ENCODE measurements at regions not wholly inside any gene's neighbourhood (a gene's known extent, or its start where the extent isn't known, plus 50 kb on each side); places are given as distances from the start of the nearest gene placed in this dataset.

DNA sequence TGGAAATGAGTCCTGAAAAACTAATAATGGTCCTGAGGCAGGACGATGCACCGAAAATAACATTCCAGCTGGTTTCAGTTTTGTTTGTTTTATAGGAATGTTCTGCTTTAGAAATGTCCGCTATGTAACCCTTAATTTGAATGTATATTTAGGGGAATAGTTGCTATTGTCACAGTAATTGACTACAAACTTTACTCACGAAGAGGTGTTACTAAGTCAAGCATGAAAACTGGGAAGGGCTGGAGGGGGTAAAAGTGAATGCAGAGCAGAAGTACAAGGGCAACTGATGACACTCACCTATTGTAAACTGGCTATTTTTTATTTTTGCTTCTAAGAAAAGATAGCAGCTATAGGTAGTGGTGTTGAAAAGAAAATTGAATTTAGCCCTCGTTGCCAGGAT, 230.7 kb upstream of the SYT10 start:
- Histone ChIP-seq H3K27ac (replicated peaks) (no peak overlapping the region), H3K4me3 (replicated peaks; ENCODE audit: insufficient read depth, low read length) (no peak overlapping the region)
- TF ChIP-seq POLR2AphosphoS5 (IDR thresholded peaks at IDR 0.05; ENCODE audit: low read depth) (no peak), GABPA (IDR thresholded peaks at IDR 0.05; ENCODE audit: low read depth) (no peak), SPI1 (IDR thresholded peaks at IDR 0.05; ENCODE audit: borderline replicate concordance, low read depth) (no peak)
- TF ChIP-seq, protein P1, sequence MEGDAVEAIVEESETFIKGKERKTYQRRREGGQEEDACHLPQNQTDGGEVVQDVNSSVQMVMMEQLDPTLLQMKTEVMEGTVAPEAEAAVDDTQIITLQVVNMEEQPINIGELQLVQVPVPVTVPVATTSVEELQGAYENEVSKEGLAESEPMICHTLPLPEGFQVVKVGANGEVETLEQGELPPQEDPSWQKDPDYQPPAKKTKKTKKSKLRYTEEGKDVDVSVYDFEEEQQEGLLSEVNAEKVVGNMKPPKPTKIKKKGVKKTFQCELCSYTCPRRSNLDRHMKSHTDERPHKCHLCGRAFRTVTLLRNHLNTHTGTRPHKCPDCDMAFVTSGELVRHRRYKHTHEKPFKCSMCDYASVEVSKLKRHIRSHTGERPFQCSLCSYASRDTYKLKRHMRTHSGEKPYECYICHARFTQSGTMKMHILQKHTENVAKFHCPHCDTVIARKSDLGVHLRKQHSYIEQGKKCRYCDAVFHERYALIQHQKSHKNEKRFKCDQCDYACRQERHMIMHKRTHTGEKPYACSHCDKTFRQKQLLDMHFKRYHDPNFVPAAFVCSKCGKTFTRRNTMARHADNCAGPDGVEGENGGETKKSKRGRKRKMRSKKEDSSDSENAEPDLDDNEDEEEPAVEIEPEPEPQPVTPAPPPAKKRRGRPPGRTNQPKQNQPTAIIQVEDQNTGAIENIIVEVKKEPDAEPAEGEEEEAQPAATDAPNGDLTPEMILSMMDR (IDR thresholded peaks at IDR 0.05; ENCODE audit: insufficient read depth, low read length), result no peak
- TF ChIP-seq, protein P2, sequence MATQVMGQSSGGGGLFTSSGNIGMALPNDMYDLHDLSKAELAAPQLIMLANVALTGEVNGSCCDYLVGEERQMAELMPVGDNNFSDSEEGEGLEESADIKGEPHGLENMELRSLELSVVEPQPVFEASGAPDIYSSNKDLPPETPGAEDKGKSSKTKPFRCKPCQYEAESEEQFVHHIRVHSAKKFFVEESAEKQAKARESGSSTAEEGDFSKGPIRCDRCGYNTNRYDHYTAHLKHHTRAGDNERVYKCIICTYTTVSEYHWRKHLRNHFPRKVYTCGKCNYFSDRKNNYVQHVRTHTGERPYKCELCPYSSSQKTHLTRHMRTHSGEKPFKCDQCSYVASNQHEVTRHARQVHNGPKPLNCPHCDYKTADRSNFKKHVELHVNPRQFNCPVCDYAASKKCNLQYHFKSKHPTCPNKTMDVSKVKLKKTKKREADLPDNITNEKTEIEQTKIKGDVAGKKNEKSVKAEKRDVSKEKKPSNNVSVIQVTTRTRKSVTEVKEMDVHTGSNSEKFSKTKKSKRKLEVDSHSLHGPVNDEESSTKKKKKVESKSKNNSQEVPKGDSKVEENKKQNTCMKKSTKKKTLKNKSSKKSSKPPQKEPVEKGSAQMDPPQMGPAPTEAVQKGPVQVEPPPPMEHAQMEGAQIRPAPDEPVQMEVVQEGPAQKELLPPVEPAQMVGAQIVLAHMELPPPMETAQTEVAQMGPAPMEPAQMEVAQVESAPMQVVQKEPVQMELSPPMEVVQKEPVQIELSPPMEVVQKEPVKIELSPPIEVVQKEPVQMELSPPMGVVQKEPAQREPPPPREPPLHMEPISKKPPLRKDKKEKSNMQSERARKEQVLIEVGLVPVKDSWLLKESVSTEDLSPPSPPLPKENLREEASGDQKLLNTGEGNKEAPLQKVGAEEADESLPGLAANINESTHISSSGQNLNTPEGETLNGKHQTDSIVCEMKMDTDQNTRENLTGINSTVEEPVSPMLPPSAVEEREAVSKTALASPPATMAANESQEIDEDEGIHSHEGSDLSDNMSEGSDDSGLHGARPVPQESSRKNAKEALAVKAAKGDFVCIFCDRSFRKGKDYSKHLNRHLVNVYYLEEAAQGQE (IDR thresholded peaks at IDR 0.05; ENCODE audit: insufficient replicate concordance, low read depth), result no peak

DNA sequence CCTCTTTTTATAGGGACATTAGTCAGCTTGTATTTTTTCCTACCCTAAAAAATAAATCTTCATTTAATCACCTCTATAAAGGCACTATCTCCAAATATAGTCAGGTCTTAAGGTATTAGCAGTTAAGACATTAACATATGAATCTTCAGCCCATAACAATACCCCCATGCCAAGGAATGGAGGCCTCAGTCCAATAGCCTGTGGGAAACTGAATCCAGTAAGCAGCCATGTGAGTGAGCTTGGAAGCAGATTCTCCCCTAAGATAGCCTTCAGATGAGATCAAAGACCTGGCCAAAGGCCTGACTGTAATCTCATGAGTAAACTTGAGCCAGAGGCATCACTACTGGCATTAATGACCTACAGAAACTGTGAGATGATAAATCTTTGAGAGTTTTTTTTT, 232.1 kb upstream of the SYT10 start:
- TF ChIP-seq, protein P1 (IDR thresholded peaks at IDR 0.05; ENCODE audit: insufficient read depth, low read length), result no peak
- TF ChIP-seq GABPA (IDR thresholded peaks at IDR 0.05; ENCODE audit: low read depth), result no peak
- TF ChIP-seq POLR2AphosphoS5 (IDR thresholded peaks at IDR 0.05; ENCODE audit: low read depth), result no peak
- TF ChIP-seq, protein P2 (IDR thresholded peaks at IDR 0.05; ENCODE audit: insufficient replicate concordance, low read depth), result no peak
- TF ChIP-seq SPI1 (IDR thresholded peaks at IDR 0.05; ENCODE audit: borderline replicate concordance, low read depth), result no peak
- Histone ChIP-seq H3K27me3 (ENCODE audit: insufficient read depth, poor library complexity, severe bottlenecking) (no peaks in the 10 kb centered on the region), H3K4me3 (replicated peaks; ENCODE audit: insufficient read depth, low read length) (no peak overlapping the region), H3K27ac (replicated peaks) (no peak overlapping the region)
- DNase-seq (ENCODE audit: low read depth in 1 of 2, low spot score in 1 of 2), result no peak

More for the DNA sequence above, 230.7 kb upstream of the SYT10 start:
- DNase-seq (ENCODE audit: low read depth in 1 of 2, low spot score in 1 of 2), result no peak
- H3K27me3 ChIP-seq (ENCODE audit: insufficient read depth, poor library complexity, severe bottlenecking), result no peaks in the 10 kb centered on the region

DNA sequence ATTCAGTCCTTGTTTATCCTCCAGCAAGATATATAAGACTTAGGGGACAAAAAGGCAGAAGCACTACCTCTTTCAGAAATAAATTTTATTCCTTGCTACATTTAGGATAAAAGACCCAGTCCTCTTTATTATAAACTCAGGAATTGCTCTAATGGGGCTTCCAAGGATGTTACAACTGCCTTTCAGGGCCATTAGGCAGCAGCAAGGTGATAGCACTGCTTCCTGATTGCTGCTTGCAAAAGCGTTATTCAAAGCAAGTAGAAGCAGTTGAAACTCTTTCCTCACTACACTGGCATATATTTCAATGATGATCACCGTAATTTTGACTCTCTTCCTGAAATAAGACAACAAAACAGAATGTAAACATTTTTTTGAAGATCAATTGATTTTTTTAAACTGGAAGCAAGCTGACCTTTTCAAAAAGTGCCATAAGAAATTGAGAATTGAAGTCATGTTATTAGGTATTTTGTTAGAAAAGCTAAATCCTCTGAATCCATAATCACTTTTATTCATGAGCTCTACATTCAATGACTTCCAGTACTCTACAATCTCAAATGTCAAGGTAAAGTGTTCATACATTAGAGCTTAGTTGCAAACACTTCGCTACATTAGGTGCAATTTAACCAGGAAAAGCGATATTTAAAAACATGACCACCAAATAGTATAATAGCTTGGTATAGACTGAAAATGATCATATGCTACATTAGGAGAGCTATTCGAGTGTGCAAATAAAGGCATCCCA, 233.4 kb upstream of the SYT10 start:
- H3K27me3 ChIP-seq (ENCODE audit: insufficient read depth, poor library complexity, severe bottlenecking), result no peaks in the 10 kb centered on the region
- H3K4me3 ChIP-seq (replicated peaks; ENCODE audit: insufficient read depth, low read length), result no peak overlapping the region
- DNase-seq (ENCODE audit: low read depth in 1 of 2, low spot score in 1 of 2), result no peak
- TF ChIP-seq, protein P1 (IDR thresholded peaks at IDR 0.05; ENCODE audit: insufficient read depth, low read length), result no peak
- TF ChIP-seq POLR2AphosphoS5 (IDR thresholded peaks at IDR 0.05; ENCODE audit: low read depth) (no peak), GABPA (IDR thresholded peaks at IDR 0.05; ENCODE audit: low read depth) (no peak), SPI1 (IDR thresholded peaks at IDR 0.05; ENCODE audit: borderline replicate concordance, low read depth) (no peak)
- TF ChIP-seq, protein P2 (IDR thresholded peaks at IDR 0.05; ENCODE audit: insufficient replicate concordance, low read depth), result no peak
- no peak overlapping the region for H3K27ac ChIP-seq (replicated peaks)
